Right lobe of liver (tissue), 4 donors: ENCODE measurements at regions not wholly inside any gene's neighbourhood (a gene's known extent, or its start where the extent isn't known, plus 50 kb on each side); places are given as distances from the start of the nearest gene placed in this dataset.

Experiments used
- CTCF ChIP-seq, 4 donors: fragments of 200-600 bp in 3 of 4; fragments of 450-650 bp in 1 of 4; IDR thresholded peaks; one replicate each; pipeline versions ENCODE4 v1.5.1 to v1.8.0; 2016 to 2022; ENCODE audit warnings: antibody characterized with exemption in 4 of 4, mild to moderate bottlenecking in 2 of 4
- POLR2A ChIP-seq: fragments of 450-650 bp; IDR thresholded peaks from one replicate; pipeline ENCODE4 v1.6.1; 2017; ENCODE audit warnings: antibody characterized with exemption, mild to moderate bottlenecking
- donor health status: DM: no; HTN: no; CAD: no.
- donor health status: DM: no; HTN: no; CAD: no.
- donor health status: DM: no; HTN: yes; CAD: no.

GRCh38 chr2:105592288-105592687 lies 152.4 kb upstream of the NCK2 start:
- TF ChIP-seq POLR2A = no peak
- no peak for TF ChIP-seq CTCF (IDR thresholded peaks at IDR 0.05)
